ENCODE measurements at regions not wholly inside any gene's neighbourhood (a gene's known extent, or its start where the extent isn't known, plus 50 kb on each side); places are given as distances from the start of the nearest gene placed in this dataset.
"Not testable (repeated sequence)": the region's sequence is repeated elsewhere in the genome, so short reads cannot be mapped to it uniquely, and the experiment has no call there.

DNA sequence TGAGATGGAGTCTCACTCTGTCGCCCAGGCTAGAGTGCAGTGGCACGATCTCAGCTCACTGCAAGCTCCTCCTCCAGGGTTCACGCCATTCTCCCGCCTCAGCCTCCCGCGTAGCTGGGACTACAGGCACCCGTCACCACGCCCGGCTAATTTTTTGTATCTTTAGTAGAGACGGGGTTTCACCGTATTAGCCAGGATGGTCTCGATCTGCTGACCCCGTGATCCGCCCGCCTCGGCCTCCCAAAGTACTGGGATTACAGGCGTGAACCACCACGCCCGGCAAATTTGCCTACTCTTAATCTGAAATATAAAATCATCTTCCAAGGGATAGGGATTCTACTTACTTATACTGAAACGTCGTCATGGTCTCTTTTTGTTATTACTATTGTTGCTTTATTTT is 314.7 kb downstream of the FGF10 start:
- not testable (repeated sequence) for TF ChIP-seq CTCF (conservative IDR thresholded peaks at IDR 0.05 in 1 of 2, IDR thresholded peaks at IDR 0.05 in 1 of 2; ENCODE audit: extremely low read depth in 1 of 2, insufficient read depth in 1 of 2, low read depth in 1 of 2, low read length in 2 of 2); EZH2 (IDR thresholded peaks at IDR 0.05; ENCODE audit: borderline replicate concordance, low read length)
